Natural killer cell (primary cell): ENCODE measurements at regions not wholly inside any gene's neighbourhood (a gene's known extent, or its start where the extent isn't known, plus 50 kb on each side); places are given as distances from the start of the nearest gene placed in this dataset.

Experiments used
- ATAC-seq, 3 donors: fragments of 150-1000 bp in 2 of 3; fragments of 200-7000 bp in 1 of 3; cut with Tn5 transposase; 1 replicate in 1 of 3; 2 replicates in 2 of 3; pipeline ENCODE4 v1.10.0; 2021; ENCODE audit warnings: mild to moderate bottlenecking in 2 of 3, moderate library complexity in 2 of 3
- DNase-seq, 2 donors: peaks; one replicate each; pipeline versions ENCODE4 v3.0.0 to v3.0.0-alpha.2; 2013 to 2021; ENCODE audit warnings: mixed read lengths in 1 of 2
- H3K27ac ChIP-seq: one replicate; pipeline ENCODE4 v1.5.1; 2013; ENCODE audit warnings: mild to moderate bottlenecking, low read length
- H3K27me3 ChIP-seq: one replicate; pipeline ENCODE4 v1.6.1; 2013; ENCODE audit warnings: low read length; ENCODE audit not compliant: control insufficient read depth, insufficient read depth
- H3K36me3 ChIP-seq: one replicate; pipeline ENCODE4 v1.6.1; 2013; ENCODE audit warnings: low read length; ENCODE audit not compliant: control insufficient read depth, insufficient read depth
- H3K4me1 ChIP-seq: one replicate; pipeline ENCODE4 v1.6.1; 2013; ENCODE audit warnings: low read length; ENCODE audit not compliant: control insufficient read depth, insufficient read depth
- H3K4me3 ChIP-seq: one replicate; pipeline ENCODE4 v1.5.1; 2013; ENCODE audit warnings: low read length
- H3K9me3 ChIP-seq: one replicate; pipeline ENCODE4 v1.6.1; 2013; ENCODE audit warnings: low read length; ENCODE audit not compliant: control insufficient read depth, insufficient read depth
- H3K27ac Mint-ChIP-seq, 2 donors: one replicate each; pipeline ENCODE4 v1.8.0; 2022; ENCODE audit warnings: mild to moderate bottlenecking in 2 of 2, mixed read lengths in 2 of 2, moderate library complexity in 1 of 2
- H3K27me3 Mint-ChIP-seq, 2 donors: one replicate each; pipeline ENCODE4 v1.8.0; 2022; ENCODE audit warnings: low read depth in 2 of 2, mixed read lengths in 2 of 2
- H3K36me3 Mint-ChIP-seq: one replicate; pipeline ENCODE4 v1.8.0; 2022; ENCODE audit warnings: mixed read lengths
- H3K4me1 Mint-ChIP-seq, 2 donors: one replicate each; pipeline ENCODE4 v1.8.0; 2022; ENCODE audit warnings: mixed read lengths in 2 of 2
- H3K4me3 Mint-ChIP-seq: one replicate; pipeline ENCODE4 v1.8.0; 2022; ENCODE audit warnings: mild to moderate bottlenecking, moderate library complexity, mixed read lengths
- H3K9me3 Mint-ChIP-seq, 2 donors: one replicate each; pipeline ENCODE4 v1.8.0; 2022; ENCODE audit warnings: mixed read lengths in 2 of 2
- CTCF ChIP-seq: fragments of 200-600 bp; IDR thresholded peaks from one replicate; pipeline ENCODE4 v1.8.0; 2022; ENCODE audit warnings: antibody characterized with exemption
- WGBS: methylation state at CpG from one replicate; pipeline ENCODE4 v1.1.7; 2013; ENCODE audit warnings: missing lambda C conversion rate; ENCODE audit not compliant: insufficient coverage; 5-methylcytosine and 5-hydroxymethylcytosine counted together
- intact Hi-C: fragments of 100-400 bp; cut with micrococcal nuclease; formaldehyde crosslinking; loops from one replicate; pipeline ENCODE4 v1.14.2; 2022

DNA sequence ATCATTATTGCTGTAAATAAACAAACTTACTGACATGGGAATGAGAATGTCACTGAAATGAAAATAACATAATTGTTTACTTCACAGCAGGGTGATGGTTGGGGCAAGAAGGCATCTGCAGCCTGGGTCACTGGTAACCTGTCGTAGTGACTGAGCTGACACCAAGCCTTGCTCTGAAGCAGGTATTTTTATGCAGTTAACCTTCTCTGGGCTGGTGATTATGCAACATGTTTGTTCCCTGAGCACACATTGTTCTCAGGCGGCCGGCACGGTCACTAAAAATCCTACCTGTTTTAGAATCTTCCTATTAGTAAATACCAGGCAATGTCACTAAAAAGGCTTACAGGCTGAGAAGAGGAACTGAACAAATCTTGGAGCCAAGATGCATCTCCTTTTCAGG lies 157.7 kb upstream of the NR3C1 start:
- Mint-ChIP-seq H3K4me3 (no peak overlapping the region), H3K36me3 (no peaks in the 10 kb centered on the region), H3K27ac (no peak overlapping the region), H3K27me3 (no peaks in the 10 kb centered on the region), H3K9me3 (no peaks in the 10 kb centered on the region), H3K4me1 (peaks cover 0 to 8% of the 10 kb centered on the region in 2 donors)
- Histone ChIP-seq H3K27ac (no peak overlapping the region), H3K4me3 (no peak overlapping the region), H3K9me3 (no peaks in the 10 kb centered on the region), H3K4me1 (no peaks in the 10 kb centered on the region), H3K36me3 (no peaks in the 10 kb centered on the region), H3K27me3 (no peaks in the 10 kb centered on the region)
- no peak for TF ChIP-seq CTCF
- no peak for DNase-seq
- intact Hi-C loops: no loop called here
- ATAC-seq: no peak
- 95% methylated on average over 4 of the region's 4 CpGs for WGBS

GRCh38 chr5:143560378-143560777 lies 156.9 kb upstream of the NR3C1 start:
- intact Hi-C loops: no loop called here
- 100% methylated on average over 1 of the region's 1 CpG for WGBS
- ATAC-seq: no peak

DNA sequence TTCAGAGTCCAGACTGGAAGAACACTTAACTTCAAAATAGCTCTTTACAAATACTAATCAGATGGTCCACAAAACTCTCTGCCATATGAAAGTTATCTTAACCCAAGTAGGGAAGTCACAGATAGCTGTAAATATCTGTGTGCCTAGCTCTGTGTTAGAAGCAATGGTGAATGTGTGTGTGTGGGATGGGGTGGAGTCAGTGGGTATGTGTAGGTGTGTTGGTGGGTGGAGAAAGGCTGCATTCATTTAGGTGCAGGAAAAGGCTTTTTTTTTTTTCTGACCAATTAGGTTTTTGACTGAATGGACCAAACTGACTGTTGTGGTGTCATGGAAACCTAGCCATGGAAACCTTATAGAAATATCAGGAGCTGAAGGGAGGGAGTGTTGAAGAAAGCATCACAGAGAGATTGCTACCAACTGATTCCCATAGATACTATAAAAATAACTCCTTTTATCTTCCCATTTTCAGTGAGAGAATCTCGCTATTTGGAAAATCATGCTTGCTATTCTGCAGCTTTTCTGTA lies 156.2 kb upstream of the NR3C1 start:
- no peak overlapping the region for H3K27ac Mint-ChIP-seq
- H3K27ac ChIP-seq: no peak overlapping the region
- ATAC-seq (no peak), DNase-seq (no peak)
- no peak overlapping the region for H3K4me3 ChIP-seq
- H3K4me3 Mint-ChIP-seq: no peak overlapping the region
- no peaks in the 10 kb centered on the region for H3K4me1 ChIP-seq
- peaks cover 0 to 8% of the 10 kb centered on the region in 2 donors for H3K4me1 Mint-ChIP-seq
- intact Hi-C loops: no loop called here
- H3K27me3 ChIP-seq: no peaks in the 10 kb centered on the region
- no peaks in the 10 kb centered on the region for H3K27me3 Mint-ChIP-seq
- no peaks in the 10 kb centered on the region for H3K36me3 ChIP-seq
- H3K36me3 Mint-ChIP-seq: no peaks in the 10 kb centered on the region
- 90% methylated on average over 1 of the region's 1 CpG for WGBS
- H3K9me3 ChIP-seq: no peaks in the 10 kb centered on the region
- no peaks in the 10 kb centered on the region for H3K9me3 Mint-ChIP-seq
- TF ChIP-seq CTCF: no peak

More at GRCh38 chr5:143560378-143560777, 156.9 kb upstream of the NR3C1 start:
- DNase-seq: no peak
- Histone ChIP-seq H3K9me3 (no peaks in the 10 kb centered on the region), H3K4me3 (no peak overlapping the region), H3K27me3 (no peaks in the 10 kb centered on the region), H3K36me3 (no peaks in the 10 kb centered on the region), H3K27ac (no peak overlapping the region), H3K4me1 (no peaks in the 10 kb centered on the region)
- Mint-ChIP-seq H3K9me3 (no peaks in the 10 kb centered on the region), H3K27me3 (no peaks in the 10 kb centered on the region), H3K4me3 (no peak overlapping the region), H3K27ac (no peak overlapping the region), H3K36me3 (no peaks in the 10 kb centered on the region), H3K4me1 (peaks cover 0 to 8% of the 10 kb centered on the region in 2 donors)
- TF ChIP-seq CTCF: no peak

DNA sequence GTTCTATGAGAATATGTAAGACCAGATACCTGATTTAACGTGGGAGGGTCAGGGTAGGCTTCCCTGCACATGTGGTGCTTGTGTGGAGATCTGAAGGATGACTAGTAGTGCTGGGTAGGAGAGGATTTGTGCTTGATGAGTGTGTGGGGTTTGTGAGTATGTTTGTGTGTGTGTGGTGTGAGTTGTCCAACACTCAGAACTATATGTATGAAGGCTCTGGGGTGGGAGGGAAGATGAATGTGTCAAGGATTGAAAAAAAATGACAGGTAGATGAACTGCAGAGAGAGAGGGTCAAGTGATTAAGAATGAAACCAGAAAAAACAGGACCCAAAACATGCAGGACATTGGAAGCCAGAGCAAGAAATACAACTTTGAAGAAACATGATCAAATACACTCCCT lies 154.6 kb upstream of the NR3C1 start:
- Histone ChIP-seq H3K36me3 (no peaks in the 10 kb centered on the region), H3K4me1 (no peaks in the 10 kb centered on the region), H3K27me3 (no peaks in the 10 kb centered on the region), H3K9me3 (no peaks in the 10 kb centered on the region), H3K27ac (no peak overlapping the region), H3K4me3 (no peak overlapping the region)
- H3K4me1 Mint-ChIP-seq: peaks cover 0 to 5% of the 10 kb centered on the region in 2 donors
- DNase-seq: no peak
- H3K9me3 Mint-ChIP-seq: no peaks in the 10 kb centered on the region
- intact Hi-C loops: no loop called here
- WGBS: 100% methylated on average over 1 of the region's 1 CpG
- H3K27me3 Mint-ChIP-seq: no peaks in the 10 kb centered on the region
- no peak for TF ChIP-seq CTCF
- no peaks in the 10 kb centered on the region for H3K36me3 Mint-ChIP-seq
- no peak overlapping the region for H3K27ac Mint-ChIP-seq
- no peak overlapping the region for H3K4me3 Mint-ChIP-seq
- ATAC-seq: no peak
